Skeletal muscle satellite cell (primary cell): ENCODE measurements at regions not wholly inside any gene's neighbourhood (a gene's known extent, or its start where the extent isn't known, plus 50 kb on each side); places are given as distances from the start of the nearest gene placed in this dataset.

Source experiments
- H3K27me3 ChIP-seq: 2 replicates; pipeline ENCODE4 v1.7.0; 2013; ENCODE audit warnings: low read length; ENCODE audit not compliant: control insufficient read depth, insufficient read depth
- H3K36me3 ChIP-seq: 2 replicates; pipeline ENCODE4 v1.7.0; 2013; ENCODE audit warnings: mild to moderate bottlenecking, control low read depth, low read length; ENCODE audit not compliant: insufficient read depth
- H3K4me1 ChIP-seq: 2 replicates; pipeline ENCODE4 v1.7.0; 2013; ENCODE audit warnings: low read length; ENCODE audit not compliant: control insufficient read depth, insufficient read depth
- H3K4me2 ChIP-seq: 2 replicates; pipeline ENCODE4 v1.7.0; 2013; ENCODE audit warnings: mild to moderate bottlenecking, low read length
- H3K4me3 ChIP-seq: 2 replicates; pipeline ENCODE4 v1.7.0; 2013; ENCODE audit warnings: low read length
- H3K9ac ChIP-seq: 2 replicates; pipeline ENCODE4 v1.7.0; 2013; ENCODE audit warnings: mild to moderate bottlenecking, low read depth, low read length, moderate library complexity
- H3K9me3 ChIP-seq: replicated peaks from 2 replicates; pipeline ENCODE4 v1.7.0; 2013; ENCODE audit warnings: mild to moderate bottlenecking, control low read depth, low read length

GRCh38 chr11:134517621-134518293 lies 105.7 kb upstream of the B3GAT1 start:
- Histone ChIP-seq H3K4me2 (no peak overlapping the region), H3K4me3 (no peak overlapping the region), H3K27me3 (no peaks in the 10 kb centered on the region), H3K36me3 (no peaks in the 10 kb centered on the region), H3K9ac (no peak overlapping the region), H3K4me1 (no peaks in the 10 kb centered on the region), H3K9me3 (peaks cover 34% of the 10 kb centered on the region)

- H3K4me1 ChIP-seq = no peaks in the 10 kb centered on the region
- no peak overlapping the region for H3K9ac ChIP-seq
- no peak overlapping the region for H3K4me2 ChIP-seq
- H3K9me3 ChIP-seq = peaks cover 29% of the 10 kb centered on the region
- no peaks in the 10 kb centered on the region for H3K36me3 ChIP-seq
- H3K4me3 ChIP-seq = no peak overlapping the region
- H3K27me3 ChIP-seq = no peaks in the 10 kb centered on the region
Observed at GRCh38 chr11:134517115-134517514, 105.1 kb upstream of the B3GAT1 start.

DNA sequence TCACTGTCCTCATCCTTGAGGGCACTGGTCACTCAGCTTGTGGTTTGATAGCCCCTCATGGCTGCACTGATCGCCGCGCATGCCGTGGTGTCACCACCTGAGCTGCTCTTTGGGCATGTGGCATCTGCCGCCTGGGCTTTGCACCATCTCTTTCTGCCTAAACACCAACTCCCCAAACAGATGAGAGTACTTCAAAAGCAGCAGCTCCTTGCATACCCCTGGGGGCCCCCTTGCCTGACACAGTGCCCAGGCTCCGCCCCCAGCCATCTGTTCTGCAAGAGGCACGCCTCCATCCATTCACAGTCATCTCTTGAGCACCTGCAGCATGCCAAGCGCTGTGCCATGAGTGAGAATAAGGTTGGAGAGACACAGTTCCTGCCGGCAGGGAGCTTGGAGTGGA lies 104.5 kb upstream of the B3GAT1 start:
- no peak overlapping the region for H3K9ac ChIP-seq
- no peaks in the 10 kb centered on the region for H3K27me3 ChIP-seq
- no peaks in the 10 kb centered on the region for H3K36me3 ChIP-seq
- no peaks in the 10 kb centered on the region for H3K4me1 ChIP-seq
- no peak overlapping the region for H3K4me2 ChIP-seq
- H3K9me3 ChIP-seq = peaks cover 23% of the 10 kb centered on the region
- no peak overlapping the region for H3K4me3 ChIP-seq

- no peak overlapping the region for H3K9ac ChIP-seq
- no peaks in the 10 kb centered on the region for H3K27me3 ChIP-seq
- H3K36me3 ChIP-seq = no peaks in the 10 kb centered on the region
- H3K4me3 ChIP-seq = no peak overlapping the region
- H3K9me3 ChIP-seq = peaks cover 15% of the 10 kb centered on the region
- no peak overlapping the region for H3K4me2 ChIP-seq
- H3K4me1 ChIP-seq = no peaks in the 10 kb centered on the region
Observed at GRCh38 chr11:134515081-134515960, 103.3 kb upstream of the B3GAT1 start.

GRCh38 chr11:134514354-134514951 lies 102.4 kb upstream of the B3GAT1 start:
- Histone ChIP-seq H3K4me3 (no peak overlapping the region), H3K9me3 (peaks cover 15% of the 10 kb centered on the region), H3K9ac (no peak overlapping the region), H3K36me3 (no peaks in the 10 kb centered on the region), H3K4me2 (no peak overlapping the region), H3K4me1 (no peaks in the 10 kb centered on the region), H3K27me3 (no peaks in the 10 kb centered on the region)

- H3K4me3 ChIP-seq = no peak overlapping the region
- peaks cover 19% of the 10 kb centered on the region for H3K9me3 ChIP-seq
- H3K36me3 ChIP-seq = no peaks in the 10 kb centered on the region
- H3K27me3 ChIP-seq = no peaks in the 10 kb centered on the region
- no peak overlapping the region for H3K9ac ChIP-seq
- H3K4me2 ChIP-seq = no peak overlapping the region
- H3K4me1 ChIP-seq = no peaks in the 10 kb centered on the region
Observed at GRCh38 chr11:134513585-134514120, 101.6 kb upstream of the B3GAT1 start.

- Histone ChIP-seq H3K36me3 (no peaks in the 10 kb centered on the region), H3K4me3 (no peak overlapping the region), H3K4me2 (no peak overlapping the region), H3K9me3 (peaks cover 18% of the 10 kb centered on the region), H3K27me3 (no peaks in the 10 kb centered on the region), H3K4me1 (no peaks in the 10 kb centered on the region), H3K9ac (no peak overlapping the region)
Observed at GRCh38 chr11:134512571-134513538, 100.8 kb upstream of the B3GAT1 start.

DNA sequence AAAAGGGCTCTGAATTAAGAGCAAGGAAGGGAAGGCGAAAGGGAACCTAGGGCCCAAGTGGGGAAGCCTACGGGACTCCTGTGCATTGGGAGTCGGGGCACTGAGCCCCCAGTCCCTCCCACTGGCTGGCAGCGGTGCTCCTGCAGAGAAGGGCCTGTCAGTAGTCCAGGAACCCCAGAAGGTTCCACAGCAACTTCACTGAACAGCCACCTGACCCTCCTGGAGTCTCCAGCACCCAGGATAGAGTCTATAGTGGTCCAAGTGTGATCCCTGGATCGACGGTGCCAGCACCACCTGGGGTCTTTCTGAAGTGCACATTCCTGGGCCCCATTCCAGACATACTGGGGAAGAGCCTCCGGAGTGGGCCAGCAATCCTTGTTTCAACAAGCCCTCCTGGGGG lies 100.0 kb upstream of the B3GAT1 start:
- H3K36me3 ChIP-seq = no peaks in the 10 kb centered on the region
- H3K9me3 ChIP-seq = peaks cover 17% of the 10 kb centered on the region
- no peak overlapping the region for H3K9ac ChIP-seq
- H3K27me3 ChIP-seq = no peaks in the 10 kb centered on the region
- H3K4me2 ChIP-seq = no peak overlapping the region
- H3K4me3 ChIP-seq = no peak overlapping the region
- no peaks in the 10 kb centered on the region for H3K4me1 ChIP-seq

- Histone ChIP-seq H3K4me2 (no peak overlapping the region), H3K4me1 (no peaks in the 10 kb centered on the region), H3K27me3 (no peaks in the 10 kb centered on the region), H3K9ac (no peak overlapping the region), H3K9me3 (peaks cover 17% of the 10 kb centered on the region), H3K4me3 (no peak overlapping the region), H3K36me3 (no peaks in the 10 kb centered on the region)
Observed at GRCh38 chr11:134511255-134511654, 99.2 kb upstream of the B3GAT1 start.

GRCh38 chr11:134510233-134511040 lies 98.4 kb upstream of the B3GAT1 start:
- Histone ChIP-seq H3K4me3 (no peak overlapping the region), H3K27me3 (no peaks in the 10 kb centered on the region), H3K4me2 (no peak overlapping the region), H3K4me1 (no peaks in the 10 kb centered on the region), H3K9me3 (peaks cover 17% of the 10 kb centered on the region), H3K36me3 (no peaks in the 10 kb centered on the region), H3K9ac (no peak overlapping the region)
